Right lobe of liver (tissue), 6 donors: ENCODE measurements at regions not wholly inside any gene's neighbourhood (a gene's known extent, or its start where the extent isn't known, plus 50 kb on each side); places are given as distances from the start of the nearest gene placed in this dataset.

Source experiments
- ATAC-seq, 4 donors: fragments of 200-7000 bp; cut with Tn5 transposase; one replicate each; pipeline ENCODE4 v1.9.1; 2020; ENCODE audit warnings: mild to moderate bottlenecking in 4 of 4, moderate library complexity in 4 of 4
- DNase-seq, 3 donors: peaks; one replicate each; pipeline ENCODE4 v3.0.0-alpha.2; 2020
- H3K27ac ChIP-seq, 3 donors: fragments of 200-600 bp; one replicate each; pipeline ENCODE4 v1.8.0; 2022
- H3K27me3 ChIP-seq, 2 donors: fragments of 200-600 bp; one replicate each; pipeline ENCODE4 v1.8.0; 2022
- H3K36me3 ChIP-seq, 4 donors: fragments of 200-600 bp; sonication (generic) in 1 of 4; one replicate each; pipeline versions ENCODE4 v1.5.1 to v1.8.0; 2017 to 2022; ENCODE audit warnings: control low read depth in 1 of 4
- H3K4me1 ChIP-seq, 4 donors: fragments of 200-600 bp; sonication (generic) in 1 of 4; one replicate each; pipeline versions ENCODE4 v1.5.1 to v1.8.0; 2017 to 2022; ENCODE audit warnings: control low read depth in 1 of 4
- H3K4me3 ChIP-seq, 3 donors: fragments of 200-600 bp; one replicate each; pipeline ENCODE4 v1.8.0; 2022
- H3K9me3 ChIP-seq, 4 donors: fragments of 200-600 bp; sonication (generic) in 1 of 4; one replicate each; pipeline versions ENCODE4 v1.5.1 to v1.8.0; 2017 to 2022; ENCODE audit warnings: control low read depth in 1 of 4
- CTCF ChIP-seq, 4 donors: fragments of 200-600 bp in 3 of 4; fragments of 450-650 bp in 1 of 4; IDR thresholded peaks; one replicate each; pipeline versions ENCODE4 v1.5.1 to v1.8.0; 2016 to 2022; ENCODE audit warnings: antibody characterized with exemption in 4 of 4, mild to moderate bottlenecking in 2 of 4
- POLR2A ChIP-seq: fragments of 450-650 bp; IDR thresholded peaks from one replicate; pipeline ENCODE4 v1.6.1; 2017; ENCODE audit warnings: antibody characterized with exemption, mild to moderate bottlenecking
- WGBS: methylation state at CpG from one replicate; pipeline ENCODE4 v1.1.6; 2018; ENCODE audit warnings: low coverage, low lambda C conversion rate; ENCODE audit not compliant: insufficient coverage; ENCODE audit errors: missing lambda C conversion rate; 5-methylcytosine and 5-hydroxymethylcytosine counted together
- intact Hi-C, 2 donors: fragments of 100-400 bp; cut with DNase I; formaldehyde crosslinking; loops; one replicate each; pipeline versions ENCODE4 v1.11.2 to v1.14.1; 2022
- donor health status: DM: no; HTN: yes; CAD: no.
- donor health status: DM: no; HTN: no; CAD: no.
- donor health status: DM: no; HTN: no; CAD: no.
- donor health status: DM: no; HTN: yes; CAD: no.
- donor health status: DM: no; HTN: yes; CAD: no.

GRCh38 chr4:188778905-188779304 is 639.7 kb downstream of the TRIML1 start:
- intact Hi-C loops, result no loop called here
- no peaks in the 10 kb centered on the region for H3K4me1 ChIP-seq
- no peak overlapping the region for H3K4me3 ChIP-seq
- no peak overlapping the region for H3K27ac ChIP-seq
- H3K36me3 ChIP-seq, result no peaks in the 10 kb centered on the region
- no peaks in the 10 kb centered on the region for H3K9me3 ChIP-seq
- no peaks in the 10 kb centered on the region for H3K27me3 ChIP-seq
- TF ChIP-seq CTCF (IDR thresholded peaks at IDR 0.05), result no peak
- no peak for TF ChIP-seq POLR2A
- ATAC-seq (no peak), DNase-seq (no peak)
- WGBS, result 54% methylated on average over 3 of the region's 4 CpGs

- Histone ChIP-seq H3K27me3 (no peaks in the 10 kb centered on the region), H3K9me3 (no peaks in the 10 kb centered on the region), H3K36me3 (no peaks in the 10 kb centered on the region), H3K4me3 (no peak overlapping the region), H3K4me1 (no peaks in the 10 kb centered on the region), H3K27ac (no peak overlapping the region)
- DNase-seq (no peak), ATAC-seq (no peak)
- 39% methylated on average over 3 of the region's 3 CpGs for whole genome bisulfite sequencing
- TF ChIP-seq CTCF (IDR thresholded peaks at IDR 0.05) (no peak), POLR2A (no peak)
- intact Hi-C loops, result no loop called here
Observed at GRCh38 chr4:188779581-188779980, 640.3 kb downstream of the TRIML1 start.

GRCh38 chr4:188780028-188780427 is 640.8 kb downstream of the TRIML1 start:
- no peak for DNase-seq
- 61% methylated on average over 5 of the region's 5 CpGs for WGBS
- Histone ChIP-seq H3K4me1 (no peaks in the 10 kb centered on the region), H3K36me3 (no peaks in the 10 kb centered on the region), H3K27ac (no peak overlapping the region), H3K4me3 (no peak overlapping the region), H3K27me3 (no peaks in the 10 kb centered on the region), H3K9me3 (no peaks in the 10 kb centered on the region)
- ATAC-seq, result no peak
- TF ChIP-seq CTCF (IDR thresholded peaks at IDR 0.05) (no peak), POLR2A (no peak)
- intact Hi-C loops, result no loop called here

GRCh38 chr4:188780686-188781085 is 641.4 kb downstream of the TRIML1 start:
- 56% methylated on average over 5 of the region's 5 CpGs for WGBS
- ATAC-seq (no peak), DNase-seq (no peak)
- TF ChIP-seq POLR2A (no peak), CTCF (IDR thresholded peaks at IDR 0.05) (no peak)
- H3K36me3 ChIP-seq, result no peaks in the 10 kb centered on the region
- no peak overlapping the region for H3K4me3 ChIP-seq
- no peaks in the 10 kb centered on the region for H3K9me3 ChIP-seq
- H3K4me1 ChIP-seq, result no peaks in the 10 kb centered on the region
- no peaks in the 10 kb centered on the region for H3K27me3 ChIP-seq
- intact Hi-C loops, result no loop called here
- no peak overlapping the region for H3K27ac ChIP-seq

DNA sequence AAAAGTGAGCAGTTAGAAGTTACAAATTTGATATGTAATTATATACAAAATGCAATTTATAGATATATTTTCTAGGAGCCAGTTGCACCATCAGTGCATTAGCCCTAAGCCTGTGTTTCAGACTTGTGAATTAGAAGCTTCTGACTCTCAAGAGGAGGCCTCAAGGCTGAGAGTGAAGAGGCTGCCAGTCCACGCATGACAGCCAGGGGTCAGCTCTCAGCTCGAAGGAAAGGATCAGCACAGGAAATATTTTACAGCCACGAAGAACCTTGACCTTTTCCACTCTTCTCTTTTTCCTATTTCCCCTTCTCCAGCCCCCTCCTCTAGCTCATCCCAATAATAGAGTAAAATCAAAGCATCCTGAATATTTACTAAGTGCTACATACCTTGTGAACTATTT is 642.4 kb downstream of the TRIML1 start:
- H3K27ac ChIP-seq, result no peak overlapping the region
- H3K9me3 ChIP-seq, result no peaks in the 10 kb centered on the region
- intact Hi-C loops, result no loop called here
- TF ChIP-seq CTCF (IDR thresholded peaks at IDR 0.05) (peak in 3 of 4 donors; percentile 13 to 31 (median 16)), POLR2A (no peak)
- no peaks in the 10 kb centered on the region for H3K27me3 ChIP-seq
- H3K4me3 ChIP-seq, result no peak overlapping the region
- H3K4me1 ChIP-seq, result no peaks in the 10 kb centered on the region
- no peak for ATAC-seq
- H3K36me3 ChIP-seq, result no peaks in the 10 kb centered on the region
- no peak for DNase-seq
- 11% methylated on average over 3 of the region's 3 CpGs for WGBS
